Left colon (tissue), 2 donors: ENCODE measurements at regions not wholly inside any gene's neighbourhood (a gene's known extent, or its start where the extent isn't known, plus 50 kb on each side); places are given as distances from the start of the nearest gene placed in this dataset.
"Not testable (repeated sequence)": the region's sequence is repeated elsewhere in the genome, so short reads cannot be mapped to it uniquely, and the experiment has no call there.

Experiments
- ATAC-seq: fragments of 200-7000 bp; cut with Tn5 transposase; one replicate; pipeline ENCODE4 v1.9.1; 2020; ENCODE audit warnings: mild to moderate bottlenecking, moderate library complexity
- DNase-seq, 2 donors: peaks; one replicate each; pipeline ENCODE4 v3.0.0-alpha.2; 2020
- intact Hi-C, 2 donors: fragments of 100-400 bp; cut with DNase I in 1 of 2; cut with micrococcal nuclease in 1 of 2; formaldehyde crosslinking; loops; one replicate each; pipeline versions ENCODE4 v1.11.2 to v1.14.0; 2022; cut with DNase I, micrococcal nuclease
- donor health status: DM: no; HTN: no; CAD: no.
- donor health status: DM: yes; HTN: yes; CAD: no.

GRCh38 chr5:109550077-109550476 lies 139.7 kb upstream of the MAN2A1 start:
- intact Hi-C loops = no loop called here
- DNase-seq (no peak), ATAC-seq (no peak)

DNA sequence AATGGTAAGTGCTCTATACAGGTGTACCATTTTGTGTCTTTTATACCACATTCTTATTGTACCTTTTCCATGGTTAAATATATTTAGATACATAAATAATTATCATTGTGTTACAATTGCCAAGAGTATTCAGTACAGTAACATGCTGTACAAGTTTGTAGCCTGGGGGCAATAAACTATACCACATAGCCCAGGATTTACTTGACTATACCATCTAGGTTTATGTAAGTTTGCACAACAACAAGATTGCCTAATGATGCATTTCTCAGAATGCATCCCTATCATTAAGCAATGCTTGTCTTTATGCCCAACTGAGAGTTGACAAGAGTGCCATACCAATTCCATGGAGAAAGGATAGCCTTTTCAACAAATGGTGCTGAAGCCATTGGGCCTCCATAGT lies 136.7 kb upstream of the PJA2 start:
- DNase-seq = no peak
- ATAC-seq = no peak
- intact Hi-C loops = no loop called here

GRCh38 chr5:109544873-109545272 lies 135.1 kb upstream of the PJA2 start:
- DNase-seq, intact Hi-C loops, ATAC-seq: not testable (repeated sequence)

DNA sequence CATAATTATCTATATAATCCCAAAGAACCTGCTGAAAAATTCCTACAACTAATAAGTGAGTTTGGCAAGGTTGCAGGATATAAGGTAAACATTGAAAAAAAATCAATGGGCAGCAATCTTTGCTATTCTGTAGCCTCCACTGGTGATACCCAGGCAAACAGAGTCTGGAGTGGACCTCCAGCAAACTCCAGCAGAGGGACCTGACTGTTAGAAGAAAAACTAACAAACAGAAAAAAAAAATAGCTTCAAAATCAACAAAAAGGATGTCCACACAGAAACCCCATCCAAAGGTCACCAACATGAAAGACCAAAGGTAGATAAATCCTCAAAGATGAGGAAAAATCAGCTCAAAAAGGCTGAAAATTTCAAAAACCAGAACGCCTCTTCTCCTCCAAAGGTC lies 128.9 kb upstream of the PJA2 start:
- intact Hi-C loops, ATAC-seq, DNase-seq: not testable (repeated sequence)

DNA sequence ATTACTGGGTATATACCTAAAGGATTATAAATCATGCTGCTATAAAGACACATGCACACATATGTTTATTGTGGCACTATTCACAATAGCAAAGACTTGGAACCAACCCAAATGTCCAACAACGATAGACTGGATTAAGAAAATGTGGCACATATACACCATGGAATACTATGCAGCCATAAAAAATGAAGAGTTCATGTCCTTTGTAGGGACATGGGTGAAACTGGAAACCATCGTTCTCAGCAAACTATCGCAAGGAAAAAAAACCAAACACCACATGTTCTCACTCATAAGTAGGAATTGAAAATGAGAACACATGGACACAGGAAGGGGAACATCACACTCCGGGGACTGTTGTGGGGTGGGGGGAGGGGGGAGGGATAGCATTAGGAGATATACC lies 125.3 kb upstream of the PJA2 start:
- intact Hi-C loops, DNase-seq, ATAC-seq: not testable (repeated sequence)

GRCh38 chr5:109533751-109534272 lies 124.0 kb upstream of the PJA2 start:
- no peak for DNase-seq
- no peak for ATAC-seq
- intact Hi-C loops = no loop called here

DNA sequence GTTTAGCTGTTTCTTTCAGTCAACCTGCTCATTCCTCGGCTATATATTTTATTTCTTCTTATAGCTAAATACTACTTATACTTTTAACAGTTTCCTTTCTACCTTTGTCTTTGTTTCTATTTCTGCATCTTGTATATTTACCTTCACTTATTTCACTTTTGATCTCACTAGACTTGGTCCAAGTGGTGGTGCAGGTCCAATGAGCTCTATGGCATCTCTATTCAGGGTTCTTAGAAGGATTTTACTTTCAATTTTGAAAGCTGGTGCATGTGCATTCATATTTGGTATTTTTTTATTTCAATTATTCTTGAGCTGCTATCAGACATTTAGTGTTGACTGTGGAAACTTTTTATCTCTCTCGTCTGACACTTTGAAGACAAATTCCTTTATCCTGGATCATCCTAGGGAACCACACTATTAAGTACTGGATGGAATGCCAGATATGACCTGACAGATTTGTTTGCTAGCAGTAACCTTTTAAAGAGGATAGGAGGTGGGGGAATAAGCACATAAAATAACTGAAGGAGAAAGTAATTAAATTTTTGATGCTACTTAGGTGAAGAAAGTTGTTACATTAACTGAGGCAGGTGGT lies 123.1 kb upstream of the PJA2 start:
- intact Hi-C loops = no loop called here
- DNase-seq (no peak), ATAC-seq (no peak)

GRCh38 chr5:109531262-109531661 lies 121.5 kb upstream of the PJA2 start:
- DNase-seq = no peak
- intact Hi-C loops = no loop called here
- ATAC-seq = no peak

DNA sequence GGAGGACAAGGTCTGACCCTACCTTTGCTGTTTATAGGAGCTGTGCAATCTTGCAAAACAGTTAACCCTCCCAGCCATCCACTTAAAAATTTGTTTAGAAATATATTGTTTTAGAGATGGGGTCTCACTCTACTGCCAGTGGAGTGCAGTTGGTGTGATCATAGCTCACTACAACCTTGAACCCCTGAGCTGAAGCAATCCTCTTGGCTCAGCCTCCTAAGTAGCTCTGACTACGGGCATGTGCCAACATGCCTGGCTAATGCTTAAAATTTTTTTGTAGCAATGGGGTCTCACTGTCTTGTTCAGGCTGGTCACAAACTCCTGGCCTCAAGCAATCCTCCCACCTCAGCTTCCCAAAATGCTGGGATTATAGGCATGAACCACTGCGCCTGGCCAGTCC lies 120.2 kb upstream of the PJA2 start:
- intact Hi-C loops = no loop called here
- no peak for DNase-seq
- ATAC-seq = no peak

- DNase-seq (peak in 1 of 2 donors; percentile 4), ATAC-seq (no peak)
- intact Hi-C loops = no loop called here
Observed at GRCh38 chr5:109529520-109529919, 119.7 kb upstream of the PJA2 start.

- no peak for DNase-seq
- no peak for ATAC-seq
- intact Hi-C loops = no loop called here
Observed at GRCh38 chr5:109524555-109524954, 114.8 kb upstream of the PJA2 start.

- ATAC-seq = no peak
- intact Hi-C loops = no loop called here
Observed at GRCh38 chr5:109524026-109524425, 114.3 kb upstream of the PJA2 start.

DNA sequence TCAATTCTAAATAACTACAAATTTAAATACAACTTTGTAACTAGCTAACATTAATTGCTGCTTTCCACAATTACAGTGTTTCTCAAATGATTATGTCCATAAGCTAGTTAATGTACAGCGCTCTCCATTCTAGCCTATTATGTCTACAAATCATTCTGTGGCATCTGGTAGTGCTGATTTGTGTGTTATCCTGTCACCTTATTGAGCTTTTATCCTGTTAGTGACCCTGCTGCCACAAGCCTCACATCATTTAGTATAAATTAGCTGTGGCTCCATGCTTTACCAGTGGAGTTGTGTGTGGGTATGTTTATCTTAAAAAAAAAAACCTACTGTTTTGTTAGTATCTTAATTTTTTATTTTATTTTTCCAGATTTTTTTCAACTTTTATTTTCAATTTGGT lies 112.6 kb upstream of the PJA2 start:
- ATAC-seq = no peak
- intact Hi-C loops = no loop called here
- DNase-seq = no peak

More at GRCh38 chr5:109524026-109524425, 114.3 kb upstream of the PJA2 start:
- DNase-seq = no peak

GRCh38 chr5:109519416-109519815 lies 109.6 kb upstream of the PJA2 start:
- no peak for DNase-seq
- intact Hi-C loops = no loop called here
- ATAC-seq = no peak

DNA sequence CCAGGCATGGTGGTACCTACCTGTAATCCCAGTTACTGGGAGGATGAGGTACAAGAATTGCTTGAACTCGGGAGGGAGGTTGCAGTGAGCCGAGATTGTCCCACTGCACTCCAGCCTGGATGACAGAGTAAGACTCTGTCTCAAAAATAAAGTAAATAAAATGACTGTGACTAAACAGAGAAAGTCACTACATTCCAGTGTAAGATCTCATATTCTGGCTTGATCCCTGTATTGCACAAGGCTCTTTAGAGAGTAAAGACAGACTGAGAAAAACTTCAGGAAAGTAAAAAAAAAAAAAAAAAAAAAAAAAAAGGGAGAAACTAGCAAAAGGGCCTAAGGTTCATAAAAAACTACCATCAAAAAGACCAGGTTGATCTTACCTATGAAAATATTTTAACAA lies 106.6 kb upstream of the PJA2 start:
- ATAC-seq (no peak), DNase-seq (no peak)
- intact Hi-C loops = no loop called here

DNA sequence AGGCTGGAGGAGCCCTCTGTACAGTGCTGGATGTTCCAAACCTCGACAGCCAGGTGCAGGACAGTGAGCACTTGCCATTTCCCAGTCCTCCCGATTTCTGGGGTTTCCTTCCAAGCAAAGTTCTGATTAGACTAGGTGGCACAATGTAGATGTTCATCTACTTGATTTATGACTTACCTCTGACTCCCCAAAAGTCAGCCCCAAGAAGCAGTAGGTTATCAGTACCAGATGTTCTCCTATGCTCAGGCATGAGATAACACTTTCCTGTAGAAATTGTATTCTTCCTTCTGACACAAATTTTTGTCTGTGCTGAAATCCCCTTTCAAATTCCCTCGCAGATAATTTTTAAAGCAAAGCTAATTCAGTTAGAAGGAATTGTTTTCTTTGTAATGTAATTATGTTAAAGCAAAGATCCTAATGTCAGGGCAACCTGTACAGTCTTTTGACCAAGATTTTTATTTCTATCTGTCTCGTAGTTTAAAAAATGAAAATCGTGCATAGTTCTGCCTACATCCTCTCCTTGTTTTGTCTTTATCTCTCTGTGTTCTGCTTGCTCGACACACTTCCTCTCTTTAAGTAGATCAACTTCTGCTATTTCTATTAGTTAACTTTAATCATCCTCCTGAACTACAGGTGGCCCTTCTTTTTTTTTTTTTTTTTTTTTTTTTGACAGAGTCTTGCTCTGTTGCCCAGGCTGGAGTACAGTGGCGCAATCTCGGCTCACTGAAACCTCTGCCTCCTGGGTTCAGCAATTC lies 102.4 kb upstream of the PJA2 start:
- no peak for DNase-seq
- intact Hi-C loops = no loop called here
- no peak for ATAC-seq

DNA sequence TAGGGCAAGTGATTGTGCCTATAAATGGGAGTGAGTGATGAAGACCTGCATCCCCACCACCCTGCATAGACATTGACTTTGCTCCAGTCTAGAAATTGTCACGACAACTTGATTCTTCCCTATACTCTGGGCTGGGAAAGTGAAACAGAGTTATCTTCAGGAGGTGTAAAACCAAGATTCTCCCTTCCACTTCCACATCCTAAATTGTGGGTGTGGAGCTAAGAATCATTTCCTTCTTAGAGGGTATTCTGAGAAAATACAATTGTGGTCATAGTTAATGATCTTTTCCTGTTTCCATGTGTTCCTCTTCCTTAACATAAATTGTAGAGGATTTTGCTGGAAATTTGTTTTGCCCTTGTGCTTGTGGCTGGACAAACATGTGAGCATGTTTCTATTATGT lies 96.8 kb upstream of the PJA2 start:
- intact Hi-C loops = no loop called here
- no peak for DNase-seq
- no peak for ATAC-seq

GRCh38 chr5:109496112-109496511 lies 86.3 kb upstream of the PJA2 start:
- DNase-seq (no peak), ATAC-seq (no peak)
- intact Hi-C loops = no loop called here

DNA sequence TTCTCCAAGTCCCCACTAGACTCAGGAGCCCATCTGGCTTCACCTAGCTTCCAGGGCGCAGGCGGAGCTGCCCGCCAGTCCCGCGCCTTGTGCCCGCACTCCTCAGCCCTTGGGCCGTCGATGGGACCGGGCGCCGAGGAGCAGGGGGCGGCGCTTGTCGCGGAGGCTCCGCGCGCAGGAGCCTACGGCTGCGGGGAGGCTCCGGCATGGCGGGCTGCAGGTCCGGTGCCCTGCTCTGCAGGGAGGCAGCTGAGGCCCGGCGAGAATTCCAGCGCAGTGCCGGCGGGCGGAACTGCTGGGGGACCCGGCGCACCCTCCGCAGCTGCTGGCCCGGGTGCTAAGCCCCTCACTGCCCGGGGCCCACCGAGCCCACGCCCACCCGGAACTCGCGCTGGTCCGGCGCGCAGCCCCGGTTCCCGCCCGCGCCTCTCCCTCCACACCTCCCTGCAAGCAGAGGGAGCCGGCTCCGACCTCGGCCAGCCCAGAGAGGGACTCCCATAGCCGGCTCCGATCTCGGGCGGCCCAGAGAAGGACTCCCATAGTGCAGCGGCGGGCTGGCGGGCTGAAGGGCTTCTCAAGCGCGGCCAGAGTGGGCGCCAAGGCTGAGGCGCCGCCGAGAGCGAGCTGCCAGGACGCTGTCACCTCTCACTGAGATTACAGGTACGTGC lies 78.1 kb upstream of the PJA2 start:
- DNase-seq = no peak
- intact Hi-C loops = no loop called here
- no peak for ATAC-seq

DNA sequence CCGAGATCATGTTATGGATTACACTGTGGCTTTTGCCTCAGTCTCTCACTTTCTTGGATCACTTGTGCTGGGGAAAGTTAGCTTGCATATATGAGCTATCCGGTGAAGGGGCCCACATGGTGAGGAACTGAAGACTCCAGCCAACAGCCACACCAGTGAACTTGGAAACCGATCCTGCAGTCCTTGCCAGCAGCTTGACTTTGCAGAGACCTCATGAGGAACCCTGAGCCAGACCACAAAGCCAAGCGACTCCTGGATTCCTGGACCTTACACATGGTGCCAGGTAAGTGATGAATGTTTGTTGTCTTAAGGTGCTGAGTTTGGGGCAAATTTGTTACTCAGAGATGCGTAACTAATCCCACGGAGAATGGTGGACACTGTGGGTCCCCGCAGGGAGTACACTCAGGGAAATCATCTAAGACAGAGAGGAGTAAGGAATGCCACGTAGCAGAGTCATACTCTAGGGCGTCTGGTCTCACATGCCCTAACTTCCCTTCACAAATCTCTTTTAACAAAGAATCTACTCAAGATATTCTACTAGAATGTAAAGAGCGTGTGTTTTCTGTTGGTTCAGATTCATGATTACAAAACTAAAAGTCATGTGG lies 76.5 kb upstream of the PJA2 start:
- no peak for DNase-seq
- intact Hi-C loops = no loop called here
- no peak for ATAC-seq
